HEK293T (cell line): ENCODE measurements at regions not wholly inside any gene's neighbourhood (a gene's known extent, or its start where the extent isn't known, plus 50 kb on each side); places are given as distances from the start of the nearest gene placed in this dataset.

Source experiments
- FOXA1 ChIP-seq: fragments of 450-650 bp; IDR thresholded peaks from 2 replicates; pipeline ENCODE4 v1.6.1; 2016; ENCODE audit warnings: mild to moderate bottlenecking
- L3MBTL2 ChIP-seq: fragments of 450-650 bp; conservative IDR thresholded peaks from 2 replicates; pipeline ENCODE4 v1.6.1; 2016; ENCODE audit warnings: mild to moderate bottlenecking
- SP1 ChIP-seq: fragments of 450-650 bp; IDR thresholded peaks from 2 replicates; pipeline ENCODE4 v1.6.1; 2017
- SUZ12 ChIP-seq: fragments of 450-650 bp; IDR thresholded peaks from 2 replicates; pipeline ENCODE4 v1.6.1; 2016; ENCODE audit warnings: mild to moderate bottlenecking
- ZNF384 ChIP-seq: fragments of 450-650 bp; IDR thresholded peaks from 2 replicates; pipeline ENCODE4 v1.6.1; 2016

DNA sequence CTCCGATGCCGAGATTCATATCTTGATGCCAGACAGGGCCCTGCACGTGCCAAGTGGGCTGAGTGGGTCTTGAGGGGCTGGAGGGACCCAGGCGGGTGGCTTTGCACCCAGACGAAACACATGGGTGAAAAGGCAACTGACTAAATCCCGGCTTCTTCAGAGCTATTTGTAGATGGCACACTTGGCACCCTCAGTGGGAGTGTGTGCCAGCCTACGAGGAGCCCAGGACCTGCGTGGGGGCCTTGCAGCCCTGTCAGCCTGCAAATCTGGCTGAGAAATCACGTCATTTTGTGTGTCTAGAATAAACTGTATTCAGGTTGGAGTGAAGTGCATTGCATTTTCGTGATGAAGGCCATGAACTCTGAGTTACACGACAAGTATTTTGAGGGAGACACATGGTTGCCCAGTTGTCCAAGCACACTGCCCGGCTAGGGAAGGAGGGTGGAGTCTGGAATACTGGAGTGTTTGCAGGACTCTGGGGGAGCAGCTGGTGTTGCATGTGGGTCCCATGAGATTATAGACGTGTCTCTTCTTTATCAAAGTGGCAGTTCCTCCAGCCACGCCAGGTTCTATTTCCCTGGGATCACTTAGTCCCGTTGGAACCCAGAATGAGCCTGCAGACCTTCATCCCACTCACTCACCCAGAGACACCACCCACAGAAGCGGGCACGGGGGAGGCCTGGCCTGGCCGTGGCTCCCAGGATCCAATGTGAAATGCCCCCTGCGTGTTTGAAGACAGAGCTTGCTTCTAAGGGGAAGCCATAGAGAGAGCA lies 60.2 kb downstream of the DLL1 start:
- no peak for TF ChIP-seq ZNF384
- TF ChIP-seq SUZ12, result no peak
- TF ChIP-seq SP1, result no peak
- no peak for TF ChIP-seq L3MBTL2
- TF ChIP-seq FOXA1, result no peak
